HG03060 (cell line): ENCODE measurements at regions not wholly inside any gene's neighbourhood (a gene's known extent, or its start where the extent isn't known, plus 50 kb on each side); places are given as distances from the start of the nearest gene placed in this dataset.
"Not testable (repeated sequence)": the region's sequence is repeated elsewhere in the genome, so short reads cannot be mapped to it uniquely, and the experiment has no call there.

Experiments used
- ATAC-seq: cut with Tn5 transposase; IDR thresholded peaks from one replicate; pipeline ENCODE4 v1.9.1; 2021; ENCODE audit warnings: low read depth, moderate number of reproducible peaks; ENCODE audit not compliant: unreplicated experiment

DNA sequence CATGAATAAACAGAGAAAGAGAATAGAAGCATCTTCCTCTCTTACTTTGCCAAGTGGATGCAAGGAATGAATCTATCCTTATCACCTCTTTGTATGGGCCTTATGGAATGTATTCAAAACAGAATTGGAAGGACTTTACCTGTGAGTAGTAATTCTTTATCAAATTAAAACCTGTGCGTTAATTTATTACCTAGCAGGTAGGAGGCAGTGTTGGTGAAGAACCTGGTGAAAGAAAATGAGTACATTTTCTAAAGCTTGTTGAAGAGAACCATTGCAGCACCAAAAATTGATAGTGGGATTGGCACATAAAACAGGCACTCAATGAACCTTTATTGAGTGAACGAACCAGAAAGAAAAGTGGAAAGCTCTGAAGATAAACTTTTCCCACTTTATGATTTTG, 1302.1 kb upstream of the CELF4 start:
- no peak for ATAC-seq

GRCh38 chr18:38851526-38851925, 1285.9 kb upstream of the CELF4 start:
- no peak for ATAC-seq

DNA sequence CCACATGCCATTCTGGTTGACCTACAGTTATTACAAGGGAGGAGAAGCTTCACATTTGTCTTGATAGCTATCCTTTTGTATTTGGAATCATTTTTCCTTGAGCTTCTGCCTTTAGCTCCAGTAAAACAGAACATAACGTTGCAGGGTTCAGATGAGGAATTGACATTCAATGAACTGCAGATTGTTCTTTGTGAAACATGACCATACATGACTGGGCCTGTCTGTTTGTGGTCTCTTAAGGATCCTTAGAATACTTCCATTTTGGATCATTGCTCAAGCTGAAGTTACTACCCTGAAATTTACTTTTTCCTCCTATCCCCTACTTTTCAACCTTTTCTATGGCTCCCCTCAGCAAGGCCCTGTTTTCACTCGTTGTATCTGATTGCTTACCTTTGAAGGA, 1281.7 kb upstream of the CELF4 start:
- ATAC-seq = no peak

GRCh38 chr18:38843291-38843690, 1277.7 kb upstream of the CELF4 start:
- no peak for ATAC-seq

GRCh38 chr18:38826247-38826646, 1260.6 kb upstream of the CELF4 start:
- ATAC-seq = no peak

GRCh38 chr18:38811209-38811608, 1245.6 kb upstream of the CELF4 start:
- no peak for ATAC-seq

GRCh38 chr18:38810789-38811188, 1245.2 kb upstream of the CELF4 start:
- ATAC-seq = no peak

DNA sequence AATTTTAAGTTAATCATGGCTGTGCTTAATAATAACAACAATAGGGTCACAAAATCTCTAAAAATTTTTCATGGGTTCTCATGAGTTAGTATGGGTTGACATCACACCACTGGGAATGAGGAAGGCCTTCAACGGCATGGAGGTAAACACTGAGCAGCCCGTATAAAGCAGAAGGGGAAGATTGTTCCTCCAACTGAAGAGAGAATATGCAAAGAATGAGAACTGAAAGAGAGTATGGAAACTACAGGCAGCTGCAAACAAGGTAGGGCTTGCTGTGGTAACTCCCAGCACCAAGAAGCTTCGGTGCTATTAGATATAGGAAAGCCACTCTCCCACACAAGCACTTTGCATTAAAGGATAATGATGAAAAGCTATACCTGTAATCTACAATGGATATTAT, 1242.3 kb upstream of the CELF4 start:
- ATAC-seq = no peak

GRCh38 chr18:38805256-38805655, 1239.7 kb upstream of the CELF4 start:
- no peak for ATAC-seq

DNA sequence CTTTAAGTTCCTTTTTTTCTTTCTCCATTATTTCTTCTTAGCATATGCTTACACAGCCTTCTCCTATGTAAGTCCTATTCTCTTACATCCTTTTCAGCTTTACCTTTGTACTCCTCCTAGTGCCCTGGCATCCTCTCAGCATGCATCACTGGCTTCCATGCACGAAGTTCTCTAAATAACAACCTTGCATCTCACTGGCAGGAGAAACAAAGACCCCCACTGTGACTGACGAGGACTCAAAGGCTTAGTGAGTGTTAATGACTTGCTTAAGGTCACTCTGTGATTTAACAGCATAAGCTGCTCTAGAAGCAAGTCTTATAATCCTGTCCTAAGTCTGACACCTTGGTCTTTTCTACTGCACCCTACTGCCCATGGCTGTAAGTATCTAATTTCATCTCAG, 1236.0 kb upstream of the CELF4 start:
- no peak for ATAC-seq

- ATAC-seq = no peak
Measured at GRCh38 chr18:38796762-38797161, 1231.2 kb upstream of the CELF4 start.

DNA sequence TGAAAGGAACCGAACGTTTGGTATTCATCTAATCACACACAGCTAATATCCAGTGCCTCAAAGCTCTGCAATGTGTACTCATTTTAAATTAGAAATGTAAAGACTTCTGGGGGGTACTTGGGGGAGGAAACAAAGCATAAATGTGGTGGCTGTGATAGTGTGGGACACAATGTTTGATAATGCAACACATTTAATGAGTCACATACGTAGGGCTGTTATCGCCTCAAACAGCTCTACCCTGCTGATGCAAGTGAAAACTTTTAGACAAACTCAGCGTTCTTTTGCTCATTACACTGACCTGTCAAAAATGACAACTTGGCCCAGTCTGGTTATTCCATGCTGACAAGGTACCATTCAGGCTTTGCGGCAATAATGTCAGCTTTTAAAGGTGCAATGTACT, 1227.1 kb upstream of the CELF4 start:
- no peak for ATAC-seq

GRCh38 chr18:38790786-38791185, 1225.2 kb upstream of the CELF4 start:
- ATAC-seq = no peak

DNA sequence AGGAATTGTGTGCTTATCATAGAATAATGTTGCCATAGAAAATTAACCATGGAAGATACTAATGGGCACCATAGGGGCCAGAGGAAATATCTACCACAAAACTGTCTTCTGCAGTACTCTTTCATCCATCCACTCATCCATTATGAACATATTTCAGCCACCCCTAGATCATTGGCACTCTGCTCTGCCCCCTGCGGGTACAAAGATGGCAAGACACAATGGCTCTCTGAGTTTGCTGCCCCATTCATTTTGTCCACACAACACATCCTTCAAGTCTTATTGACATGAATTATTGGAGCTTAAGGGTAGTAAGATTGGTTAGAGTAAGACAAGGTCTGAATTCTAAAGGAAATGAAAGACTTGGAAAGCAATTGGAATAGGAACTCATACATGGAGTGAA, 1224.7 kb upstream of the CELF4 start:
- no peak for ATAC-seq

- no peak for ATAC-seq
Measured at GRCh38 chr18:38789141-38789540, 1223.5 kb upstream of the CELF4 start.

GRCh38 chr18:38786906-38787305, 1221.3 kb upstream of the CELF4 start:
- no peak for ATAC-seq

GRCh38 chr18:38771620-38772019, 1206.0 kb upstream of the CELF4 start:
- ATAC-seq = not testable (repeated sequence)

DNA sequence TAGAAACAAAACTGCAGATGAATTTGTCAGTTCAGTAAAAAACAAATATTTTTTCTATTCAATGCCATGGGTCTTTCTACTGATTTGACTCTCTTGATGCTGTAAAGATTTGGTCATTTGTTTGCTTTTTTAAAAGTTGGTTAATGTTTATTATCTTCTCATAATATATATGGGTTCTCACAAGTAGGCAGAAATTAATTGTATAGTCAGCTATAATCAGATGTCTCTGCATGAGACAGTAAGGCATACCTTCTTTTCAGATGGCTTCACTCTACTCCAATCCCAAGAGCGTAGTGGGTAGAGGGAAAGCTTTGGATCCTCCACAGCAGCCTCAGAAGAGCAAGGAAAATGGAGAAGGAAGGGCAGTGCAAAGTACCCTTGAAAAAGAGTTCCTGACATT, 1202.9 kb upstream of the CELF4 start:
- ATAC-seq = no peak

- ATAC-seq = no peak
Measured at GRCh38 chr18:38759457-38759856, 1193.9 kb upstream of the CELF4 start.

DNA sequence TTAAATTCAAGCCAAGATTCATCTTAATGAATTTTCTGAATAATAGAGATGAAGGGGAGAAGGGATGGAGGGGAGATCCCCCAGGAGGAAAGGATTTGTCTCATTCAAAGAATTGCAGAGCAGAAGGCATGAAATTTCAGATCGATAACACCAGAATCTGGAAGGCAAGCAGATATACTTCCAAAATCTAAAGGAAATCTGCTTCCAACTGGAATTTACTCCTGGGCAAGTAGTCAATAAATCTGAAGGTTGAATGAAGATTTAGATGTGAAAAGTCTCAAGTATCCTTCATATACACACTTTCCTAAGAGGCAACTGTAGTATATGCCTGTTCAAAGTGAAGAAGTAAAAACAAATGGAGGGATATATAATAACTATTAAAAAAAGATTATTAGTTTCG, 1190.8 kb upstream of the CELF4 start:
- ATAC-seq = no peak

DNA sequence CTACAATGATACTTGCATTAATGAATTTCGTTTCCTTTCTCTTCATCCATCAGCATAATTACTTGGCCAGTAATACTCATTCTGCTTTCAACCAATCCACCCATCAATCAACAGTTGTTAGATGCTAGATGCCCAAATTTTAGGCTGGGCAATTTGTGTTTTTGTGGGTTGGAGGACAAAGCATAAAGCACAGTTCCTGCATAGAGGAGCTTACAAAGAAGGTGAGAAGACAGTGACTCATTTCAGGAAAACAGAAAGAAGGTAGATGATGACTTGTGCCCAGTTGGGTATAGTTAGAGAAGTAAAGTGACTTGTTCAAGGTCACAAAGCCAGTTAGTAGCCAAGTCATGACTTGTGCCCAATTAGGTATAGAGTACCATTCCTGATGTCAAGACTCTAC, 1186.8 kb upstream of the CELF4 start:
- ATAC-seq = peak; percentile 69

GRCh38 chr18:38751898-38752297, 1186.3 kb upstream of the CELF4 start:
- no peak for ATAC-seq

- ATAC-seq = no peak
Measured at GRCh38 chr18:38751211-38751610, 1185.6 kb upstream of the CELF4 start.

GRCh38 chr18:38750751-38751150, 1185.2 kb upstream of the CELF4 start:
- ATAC-seq = no peak
